ENCODE measurements at regions not wholly inside any gene's neighbourhood (a gene's known extent, or its start where the extent isn't known, plus 50 kb on each side); places are given as distances from the start of the nearest gene placed in this dataset.

DNA sequence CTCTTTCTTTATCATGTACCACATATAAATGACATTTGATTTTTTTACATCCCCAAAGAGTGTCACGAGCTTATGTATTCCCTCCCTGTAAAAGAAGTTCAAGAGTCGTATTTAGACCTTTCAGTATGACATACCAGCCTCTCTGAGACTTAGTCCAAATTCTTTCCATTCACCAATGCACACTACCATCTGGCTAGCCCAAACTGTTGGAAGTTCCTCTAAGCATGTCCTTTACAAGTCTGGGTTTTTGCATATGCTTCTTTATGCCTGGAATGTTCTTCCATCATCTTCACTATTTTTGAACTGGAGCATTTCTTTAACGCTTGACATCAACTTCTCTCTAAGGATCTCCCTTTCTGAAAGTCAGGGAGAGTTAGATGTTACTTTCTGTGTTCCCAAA lies 68.5 kb upstream of the RGS6 start:
- no peak for DNase-seq (ENCODE audit: low read depth)
